HG02588 (cell line): ENCODE measurements at regions not wholly inside any gene's neighbourhood (a gene's known extent, or its start where the extent isn't known, plus 50 kb on each side); places are given as distances from the start of the nearest gene placed in this dataset.
"Not testable (repeated sequence)": the region's sequence is repeated elsewhere in the genome, so short reads cannot be mapped to it uniquely, and the experiment has no call there.

ENCODE experiments used
- ATAC-seq: cut with Tn5 transposase; IDR thresholded peaks from one replicate; pipeline ENCODE4 v1.9.1; 2021; ENCODE audit warnings: mild to moderate bottlenecking, moderate library complexity; ENCODE audit not compliant: unreplicated experiment

DNA sequence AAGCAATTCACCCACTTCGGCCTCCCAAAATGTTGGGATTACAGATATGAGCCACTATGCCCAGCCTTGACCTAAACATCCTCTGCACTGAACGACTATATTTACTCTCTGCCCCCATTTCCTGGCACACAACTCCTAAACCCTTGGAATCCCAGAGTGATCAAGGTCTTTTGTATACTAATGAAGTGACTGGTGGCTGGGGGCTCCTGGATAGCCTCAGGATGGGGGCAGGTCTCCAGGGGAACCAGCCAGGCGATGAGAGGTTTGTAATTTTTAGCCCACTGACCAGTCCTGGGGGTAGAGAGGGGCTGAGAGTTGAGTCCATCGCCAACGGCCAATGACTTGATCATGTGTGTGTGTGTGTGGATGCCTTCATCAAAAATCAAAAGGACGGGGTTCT lies 71.1 kb downstream of the FAM50B start:
- no peak for ATAC-seq

DNA sequence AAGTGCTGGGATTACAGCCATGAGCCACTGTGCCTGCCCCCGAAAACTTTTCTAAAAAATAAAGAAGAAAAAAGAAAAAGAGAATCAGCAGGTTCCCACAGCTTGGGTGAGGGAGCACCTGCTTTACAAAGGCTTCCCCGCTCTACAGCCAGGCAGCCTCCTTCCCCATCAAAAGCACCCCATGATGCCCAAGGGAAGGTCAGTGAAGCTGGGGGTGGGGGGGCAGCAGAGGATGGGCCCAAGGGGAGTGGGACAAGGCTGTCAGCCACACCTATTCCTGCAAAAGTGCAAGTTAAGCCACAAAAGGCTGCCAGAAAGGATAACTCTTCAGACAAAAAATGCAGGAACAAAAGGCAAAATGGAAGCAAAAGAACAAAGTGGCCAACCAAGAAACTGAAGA lies 72.5 kb downstream of the FAM50B start:
- no peak for ATAC-seq

DNA sequence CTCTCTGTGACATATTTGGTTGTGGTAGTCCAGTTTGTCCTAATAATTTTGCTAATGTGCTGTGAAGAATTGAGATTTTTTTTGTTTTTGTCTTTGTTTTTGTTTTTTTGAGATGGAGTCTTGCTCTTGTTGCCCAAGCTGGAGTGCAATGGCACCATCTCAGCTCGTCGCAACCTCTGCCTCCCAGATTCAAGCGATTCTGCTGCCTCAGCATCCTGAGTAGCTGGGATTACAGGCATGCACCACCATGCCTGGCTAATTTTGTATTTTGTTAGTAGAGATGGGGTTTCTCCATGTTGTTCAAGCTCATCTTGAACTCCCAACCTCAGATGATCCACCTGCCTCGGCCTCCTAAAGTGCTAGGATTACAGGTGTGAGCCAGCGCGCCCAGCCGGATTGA lies 73.4 kb downstream of the FAM50B start:
- not testable (repeated sequence) for ATAC-seq

DNA sequence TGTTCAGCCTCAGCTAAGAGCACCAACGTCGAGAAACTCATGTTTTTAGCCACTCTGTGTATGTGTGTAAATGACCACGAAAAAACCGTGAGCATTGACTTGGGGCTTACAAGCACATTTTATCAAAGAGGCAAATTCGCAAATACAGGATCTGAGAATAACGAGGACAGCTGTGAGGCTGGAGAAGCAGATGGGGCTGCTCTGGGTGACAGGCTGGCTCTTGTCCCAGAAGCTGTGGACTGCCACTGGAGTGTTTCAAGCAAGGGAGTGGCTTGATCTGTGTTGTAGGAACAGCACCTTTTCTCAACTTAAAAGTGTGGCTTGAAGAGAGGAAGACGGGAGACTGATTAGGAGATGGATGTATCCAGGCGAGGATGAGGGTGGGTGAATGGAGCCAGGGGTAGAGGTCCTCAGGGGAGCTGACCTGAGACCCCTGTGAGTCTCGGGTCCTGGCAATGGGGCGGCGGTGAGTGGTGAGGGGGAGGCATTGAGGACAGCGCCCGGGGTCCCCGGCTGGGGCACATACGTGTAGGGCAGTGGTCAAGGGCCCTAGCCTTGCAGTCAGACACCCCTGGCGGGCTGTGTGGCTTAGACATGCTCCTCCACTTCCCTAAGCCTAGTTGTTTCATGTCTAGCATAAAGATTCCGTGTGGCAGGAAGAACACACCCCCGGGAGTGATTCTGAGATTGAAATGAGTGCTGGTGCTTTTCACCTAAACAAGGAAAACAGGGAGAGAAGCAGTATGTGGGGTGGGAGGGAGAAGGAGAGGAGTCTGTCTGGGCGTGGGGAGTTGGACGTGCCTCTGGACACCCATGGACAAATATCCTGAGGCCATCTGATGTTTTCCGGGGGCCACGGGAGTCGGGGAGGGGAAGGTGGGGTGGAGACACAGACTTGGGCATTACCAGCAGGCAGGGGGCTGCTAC lies 76.3 kb downstream of the FAM50B start:
- not testable (repeated sequence) for ATAC-seq

DNA sequence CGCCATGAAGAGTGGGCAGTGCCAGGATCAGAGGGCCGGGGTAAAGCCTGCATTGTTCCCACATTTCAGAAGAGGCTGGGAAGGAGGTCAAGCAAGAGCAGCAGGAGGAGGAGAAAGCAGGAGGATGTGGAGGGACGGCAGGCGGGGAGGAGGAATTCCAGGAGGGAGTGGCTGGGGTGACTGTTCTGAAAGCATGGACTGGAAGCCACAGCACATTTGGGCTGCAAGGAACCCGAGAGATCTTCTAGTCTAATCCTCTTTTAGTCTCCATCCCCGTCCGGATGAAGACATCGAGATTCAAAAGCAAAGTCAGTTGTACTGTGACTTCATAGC lies 76.9 kb downstream of the FAM50B start:
- ATAC-seq = no peak

DNA sequence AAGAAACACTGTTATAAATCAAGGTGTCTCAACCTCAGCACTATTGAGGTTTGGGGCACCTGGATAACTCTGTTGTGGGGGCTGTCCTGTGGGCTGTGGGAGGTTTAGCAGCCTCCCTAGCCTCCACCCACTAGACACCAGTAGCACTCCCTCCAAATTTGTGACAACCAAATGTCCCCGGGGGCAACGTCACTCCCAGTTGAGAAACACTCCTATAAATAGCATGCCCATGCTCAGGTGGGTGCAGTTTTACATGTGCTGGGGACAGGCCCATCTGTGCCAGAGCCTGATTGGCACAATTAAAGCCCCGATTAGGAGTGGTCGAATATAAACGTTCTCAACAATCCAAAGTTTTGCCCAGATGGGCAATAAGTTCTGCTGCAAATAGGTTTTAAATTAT lies 78.9 kb downstream of the FAM50B start:
- ATAC-seq = no peak

DNA sequence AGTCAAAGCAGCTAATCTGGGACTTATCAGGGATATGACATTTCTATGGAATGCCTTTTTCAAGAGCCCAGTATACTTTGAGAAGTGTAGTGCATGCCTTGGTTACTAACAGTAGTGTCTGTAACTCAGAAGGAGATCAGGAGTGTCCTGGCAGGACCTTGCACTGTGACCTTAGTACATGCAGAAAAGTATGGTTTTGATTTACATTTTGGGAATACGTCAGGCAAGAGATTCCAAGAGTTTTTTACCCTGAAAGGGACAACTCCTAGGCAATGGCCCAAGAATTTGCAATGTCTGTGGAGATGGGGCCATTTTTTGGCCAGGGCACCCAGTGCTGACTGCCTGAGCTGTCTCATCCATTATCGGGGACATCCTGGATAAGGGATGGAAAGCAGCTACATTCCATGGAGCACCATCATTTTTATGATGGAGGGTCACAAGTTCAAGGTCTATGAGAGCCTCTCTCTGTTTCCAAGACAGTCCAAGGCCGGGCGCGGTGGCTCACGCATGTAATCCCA lies 80.2 kb downstream of the FAM50B start:
- ATAC-seq = no peak

DNA sequence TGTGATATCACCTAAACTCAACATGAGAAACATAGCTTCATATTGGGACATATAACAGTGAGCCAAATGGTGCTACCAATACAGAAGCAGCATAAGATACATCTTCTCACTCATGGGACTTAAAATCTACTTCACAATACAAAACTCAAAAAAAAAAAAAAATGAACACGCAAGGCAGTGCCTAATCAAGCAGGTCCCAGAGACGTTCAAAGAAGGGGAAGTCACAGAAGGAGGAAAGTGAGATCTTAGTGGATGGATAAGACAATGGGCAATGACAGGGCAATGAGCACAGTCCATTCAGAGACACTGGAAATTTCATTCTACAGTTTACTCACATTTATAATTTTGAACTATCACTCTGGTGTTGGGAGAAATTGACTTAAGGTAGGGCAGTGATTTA lies 88.3 kb downstream of the FAM50B start:
- no peak for ATAC-seq

DNA sequence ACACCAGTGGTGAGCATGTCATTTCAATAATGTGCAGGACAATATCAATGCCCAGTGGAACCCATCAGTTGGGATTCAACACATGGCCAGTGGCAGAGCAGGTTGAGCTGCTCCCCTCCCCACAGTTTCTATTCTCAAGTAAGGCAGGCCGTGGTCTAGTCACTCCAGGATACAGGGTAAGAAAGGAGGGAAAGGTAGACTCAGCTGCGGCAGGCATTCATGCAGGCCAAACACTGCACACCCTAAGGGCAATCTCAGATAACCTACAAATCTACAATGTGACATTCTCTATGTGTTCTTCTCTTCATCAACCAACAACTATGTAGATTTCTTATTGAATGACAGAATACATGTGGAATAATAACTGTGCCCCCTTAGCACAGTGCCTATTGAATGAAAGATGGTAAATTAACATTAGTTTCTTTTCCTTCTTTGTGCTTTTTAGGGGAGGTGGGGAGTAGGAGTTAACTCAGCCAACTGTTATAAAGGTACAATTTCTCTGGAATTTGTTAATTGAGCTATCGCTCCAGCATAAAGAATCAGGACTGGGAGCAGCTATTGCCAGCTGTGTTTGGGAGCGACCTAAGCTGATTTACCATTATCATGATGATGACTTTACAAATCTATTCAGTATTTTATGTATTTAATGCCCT lies 89.7 kb downstream of the FAM50B start:
- ATAC-seq = no peak

DNA sequence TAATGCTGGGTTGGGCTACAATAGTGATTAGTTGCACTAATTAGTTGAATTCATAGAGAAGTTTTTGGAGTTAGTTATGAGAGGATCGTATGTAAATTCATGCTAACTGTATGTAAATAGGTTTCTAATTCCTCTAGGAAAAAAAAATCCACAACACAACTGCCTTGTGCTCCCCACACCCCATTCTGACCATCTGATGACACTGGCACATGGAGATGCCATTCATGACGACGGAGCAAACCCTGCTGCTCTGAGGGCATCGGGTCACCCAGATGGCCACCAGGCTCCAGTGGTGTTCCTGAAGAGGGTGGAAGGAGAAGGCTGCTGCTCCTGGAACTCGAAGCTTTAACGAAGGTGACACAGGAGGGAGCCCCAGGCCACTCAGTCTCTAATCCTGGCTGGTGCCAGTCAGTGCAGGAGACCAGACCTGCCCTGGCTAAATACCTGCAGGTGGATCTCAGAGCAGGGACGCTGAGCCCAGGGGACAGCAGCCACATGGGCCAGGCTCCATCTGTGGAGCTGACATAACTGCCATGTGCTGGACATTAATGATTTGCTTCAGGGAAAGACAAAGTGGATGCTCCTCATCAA lies 90.3 kb downstream of the FAM50B start:
- ATAC-seq = no peak

DNA sequence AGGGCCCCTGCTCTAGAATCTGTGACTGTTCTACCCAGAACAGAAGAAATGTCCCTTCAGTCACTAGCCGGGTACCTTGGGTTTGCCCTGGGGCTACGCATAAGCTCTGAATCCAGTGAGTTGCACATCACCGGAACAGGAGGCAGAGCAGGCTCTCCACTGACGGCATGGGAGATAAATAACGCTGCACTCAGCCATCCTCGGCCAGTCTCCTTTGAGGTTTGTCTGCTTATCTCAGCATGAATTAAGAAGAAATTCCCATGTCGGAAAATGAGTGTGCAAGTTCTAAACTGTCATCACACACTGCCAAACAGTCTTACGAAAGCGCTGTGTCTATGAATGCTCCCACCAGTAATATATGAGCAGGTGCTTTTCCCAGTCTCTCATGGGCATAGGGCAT lies 90.8 kb downstream of the FAM50B start:
- ATAC-seq = no peak

DNA sequence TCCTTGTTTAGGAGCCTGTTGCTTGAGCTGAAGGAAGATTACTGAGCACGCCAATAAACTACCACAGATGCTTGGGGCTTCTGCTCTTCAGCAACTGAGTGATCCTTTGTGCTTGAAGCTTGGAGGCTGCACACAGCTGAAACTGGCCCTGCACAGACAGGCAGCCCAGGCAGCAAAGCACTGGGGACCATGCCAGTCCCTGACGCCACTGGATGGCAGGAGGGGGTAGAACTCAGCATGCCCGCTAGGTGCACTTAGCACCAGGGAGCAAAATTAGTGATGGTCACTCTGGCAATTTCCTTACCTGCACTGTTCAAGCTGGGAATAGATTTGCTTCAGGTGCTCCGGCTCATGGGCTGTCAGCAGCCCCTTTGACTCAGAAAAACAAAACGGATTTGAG lies 91.5 kb downstream of the FAM50B start:
- no peak for ATAC-seq

DNA sequence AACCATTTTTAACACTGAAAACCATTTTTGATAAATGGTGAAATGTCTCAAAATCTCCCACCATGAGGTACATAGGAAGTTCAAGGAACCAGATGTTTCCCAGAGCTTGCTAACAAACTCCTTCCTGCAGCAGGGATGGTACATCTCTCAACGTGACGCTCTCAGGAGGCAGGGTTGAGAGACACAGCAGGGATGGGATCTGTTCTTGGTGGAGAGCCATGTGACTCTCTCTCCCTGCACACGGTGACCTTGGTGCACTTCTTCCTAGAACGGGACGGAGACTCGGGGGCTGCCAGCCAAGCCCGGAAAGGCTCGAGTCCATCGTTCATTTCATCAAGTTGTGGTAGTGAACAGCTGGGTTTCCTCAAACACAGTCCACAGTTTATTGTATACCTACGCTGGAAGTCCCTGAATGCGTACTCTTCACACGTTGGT lies 94.2 kb downstream of the FAM50B start:
- no peak for ATAC-seq

DNA sequence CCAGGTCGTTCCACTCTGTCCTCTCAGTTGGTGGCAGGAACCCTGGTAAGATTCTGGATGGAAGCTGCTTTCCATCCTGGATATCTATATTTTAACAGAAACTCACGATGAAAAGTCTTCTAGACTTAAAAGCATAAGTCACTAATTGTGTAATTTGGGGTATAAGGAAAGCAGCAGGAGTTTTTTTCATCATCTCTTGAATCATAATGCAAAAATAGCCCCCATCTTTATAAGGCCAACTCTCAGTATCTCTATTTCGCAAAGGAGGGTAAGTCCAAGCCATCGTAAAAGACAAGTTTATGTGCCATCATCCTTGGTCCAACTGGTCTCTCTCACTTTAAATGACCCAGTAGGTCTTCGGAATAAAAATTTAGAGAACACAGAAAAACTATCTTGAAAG lies 95.1 kb downstream of the FAM50B start:
- ATAC-seq = no peak

DNA sequence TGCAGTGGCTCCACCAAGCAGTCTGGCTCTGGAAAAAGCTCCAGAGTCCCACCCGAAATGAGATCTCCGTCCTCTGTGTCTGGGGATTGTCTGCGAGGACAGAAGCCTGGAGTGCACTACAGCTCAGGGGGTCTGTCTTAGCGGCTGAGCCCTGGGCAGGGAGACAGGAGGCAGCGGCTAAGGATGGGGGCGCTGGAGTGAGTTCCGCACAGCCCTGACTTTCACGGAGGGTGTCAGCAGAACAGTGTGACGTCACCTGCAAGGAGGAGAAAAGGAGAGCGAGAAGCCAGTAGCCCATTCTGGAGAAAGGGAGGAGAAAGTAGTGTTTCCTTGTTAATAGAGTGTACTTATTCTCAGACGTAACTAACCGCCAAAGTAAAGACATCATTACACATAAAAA lies 97.6 kb downstream of the FAM50B start:
- ATAC-seq = no peak

DNA sequence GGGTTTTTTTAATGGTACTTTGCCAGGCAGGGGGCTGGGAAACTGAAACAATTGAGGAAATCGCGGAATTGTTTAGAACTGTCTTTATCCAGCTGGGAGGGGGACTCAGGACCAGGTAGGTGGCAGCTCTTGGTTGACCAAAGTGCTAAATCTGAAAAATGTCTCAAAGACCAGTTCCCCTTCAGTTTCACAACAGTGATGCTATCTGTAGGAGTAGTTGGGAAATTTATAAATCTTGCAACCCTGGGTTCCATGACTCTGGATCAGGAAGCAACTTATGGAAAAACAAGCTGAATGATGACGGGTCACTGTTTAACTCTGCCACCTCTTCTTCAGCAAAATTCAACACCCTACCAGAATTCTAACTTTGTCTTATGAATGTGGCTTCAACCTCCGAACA lies 99.7 kb downstream of the FAM50B start:
- ATAC-seq = no peak

DNA sequence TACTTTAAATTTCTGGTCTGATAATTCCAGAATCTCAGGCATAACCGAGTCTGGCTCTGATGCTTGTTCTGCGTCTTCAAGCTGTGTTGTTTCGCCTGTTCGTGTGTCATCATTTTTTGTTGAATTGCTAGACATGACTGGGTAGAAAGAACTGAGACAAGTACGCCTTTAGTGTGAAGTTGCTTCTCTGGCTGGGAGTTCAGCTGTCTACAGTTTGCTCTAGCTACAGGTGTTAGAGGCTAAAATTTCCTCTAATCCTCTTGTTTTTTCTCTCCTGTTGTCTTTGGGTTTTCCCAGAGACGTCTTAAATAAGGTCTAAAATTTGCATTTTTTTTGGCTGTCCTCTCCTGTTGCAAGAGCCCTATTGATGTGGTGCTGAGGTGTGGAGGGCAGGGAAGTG lies 100.3 kb downstream of the FAM50B start:
- ATAC-seq = no peak

DNA sequence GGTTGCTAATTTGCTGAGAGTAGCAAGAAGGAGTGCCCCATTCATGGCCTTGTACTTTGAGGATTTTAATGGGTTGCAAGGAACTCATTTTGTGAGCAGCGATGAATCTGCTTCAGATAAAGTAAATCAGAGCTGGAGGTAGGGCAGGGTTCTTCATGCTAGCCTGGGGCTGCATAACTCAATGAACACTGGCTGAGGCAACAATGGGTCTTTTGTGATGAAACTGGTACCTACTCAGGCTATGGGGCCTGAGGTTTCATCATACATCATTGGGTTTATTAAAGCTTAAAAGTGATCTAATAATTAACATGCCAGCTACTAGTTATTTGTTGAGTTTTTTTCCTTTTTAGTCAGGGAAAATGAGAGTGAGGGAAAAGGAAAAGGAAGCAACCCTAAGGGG lies 106.9 kb downstream of the FAM50B start:
- ATAC-seq = no peak

DNA sequence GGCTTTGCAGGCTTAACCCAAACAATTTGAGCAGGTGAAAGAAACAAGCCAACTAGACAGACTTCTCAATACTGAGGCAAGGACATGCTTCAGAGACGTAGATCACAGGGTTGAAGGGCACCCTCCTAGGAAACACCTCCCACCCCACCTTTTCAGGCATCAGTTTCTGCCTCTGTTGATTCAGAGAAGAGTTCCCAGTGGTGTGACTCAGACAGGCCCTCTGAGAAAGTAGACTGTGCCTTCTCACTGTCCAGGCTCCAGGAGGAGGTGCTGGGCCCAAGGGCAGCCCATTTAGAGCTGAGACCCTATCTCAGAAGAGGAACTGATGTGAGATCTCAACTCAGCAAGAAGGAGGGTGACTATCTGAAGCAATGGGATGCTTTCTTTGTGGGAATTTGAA lies 108.1 kb downstream of the FAM50B start:
- ATAC-seq = no peak

DNA sequence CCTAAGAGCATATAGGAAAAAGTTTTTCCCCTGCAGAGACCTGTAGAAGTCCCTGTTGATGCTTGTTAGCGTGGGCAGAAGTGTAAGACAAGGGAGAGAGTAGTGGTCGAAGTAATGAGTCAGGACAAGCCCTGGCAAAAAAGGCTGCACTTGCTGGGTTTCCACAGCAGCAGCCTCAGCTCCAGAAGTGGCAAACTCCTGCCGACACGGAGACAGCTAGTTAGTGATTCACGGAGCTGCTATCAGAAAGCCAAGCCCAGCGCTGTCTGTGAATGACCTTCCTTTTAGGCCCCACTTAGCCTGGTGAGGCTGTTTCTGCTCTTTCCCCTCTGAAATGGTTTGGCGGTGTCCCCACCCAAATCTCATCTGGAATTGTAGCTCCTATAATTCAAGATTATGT lies 109.1 kb downstream of the FAM50B start:
- ATAC-seq = no peak

DNA sequence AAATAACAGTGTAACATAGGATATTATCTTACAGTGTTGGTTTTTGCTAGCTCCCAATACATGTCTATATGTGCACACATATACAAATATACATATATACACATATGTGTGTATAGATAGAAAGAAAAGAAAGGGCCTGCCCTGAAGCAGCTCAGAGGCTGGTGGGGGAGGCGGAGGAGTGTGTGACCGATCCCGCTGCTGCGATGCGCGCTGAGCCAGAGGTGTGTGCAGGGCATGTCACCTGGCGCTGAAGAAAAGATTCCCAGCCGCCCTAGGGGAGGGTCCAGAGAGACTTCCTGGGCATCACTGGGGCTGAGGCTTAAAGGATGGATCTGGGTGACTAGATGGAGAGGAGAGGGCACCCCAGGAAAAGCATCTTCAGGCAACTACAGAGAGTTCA lies 110.2 kb downstream of the FAM50B start:
- ATAC-seq = no peak
